Mesodermal cell (in vitro differentiated cells): ENCODE measurements at regions not wholly inside any gene's neighbourhood (a gene's known extent, or its start where the extent isn't known, plus 50 kb on each side); places are given as distances from the start of the nearest gene placed in this dataset.
"Not testable (repeated sequence)": the region's sequence is repeated elsewhere in the genome, so short reads cannot be mapped to it uniquely, and the experiment has no call there.

Experiments used
- H3K27ac ChIP-seq: 2 replicates; pipeline ENCODE4 v1.7.0; 2013; ENCODE audit warnings: mild to moderate bottlenecking, low read depth, low read length, moderate library complexity; ENCODE audit not compliant: severe bottlenecking
- H3K36me3 ChIP-seq: 2 replicates; pipeline ENCODE4 v1.7.1; 2013; ENCODE audit warnings: mild to moderate bottlenecking, low read length, moderate library complexity; ENCODE audit not compliant: control insufficient read depth, insufficient read depth
- H3K4me1 ChIP-seq: one replicate; pipeline ENCODE4 v1.7.1; 2013; ENCODE audit warnings: mild to moderate bottlenecking, low read length; ENCODE audit not compliant: insufficient read depth, control insufficient read depth, poor library complexity, severe bottlenecking
- H3K4me3 ChIP-seq: 2 replicates; pipeline ENCODE4 v1.7.0; 2013; ENCODE audit warnings: low read length, control low read depth, mild to moderate bottlenecking; ENCODE audit not compliant: insufficient read depth, poor library complexity, severe bottlenecking; ENCODE audit errors: extremely low read depth
- H3K9me3 ChIP-seq: 2 replicates; pipeline ENCODE4 v1.7.1; 2013; ENCODE audit warnings: mild to moderate bottlenecking, low read length, moderate library complexity; ENCODE audit not compliant: control insufficient read depth
- WGBS, 2 experiments: methylation state at CpG; one replicate each; pipeline ENCODE4 v1.1.5; 2013; ENCODE audit warnings: missing lambda C conversion rate in 2 of 2; ENCODE audit not compliant: insufficient coverage in 2 of 2; 5-methylcytosine and 5-hydroxymethylcytosine counted together

DNA sequence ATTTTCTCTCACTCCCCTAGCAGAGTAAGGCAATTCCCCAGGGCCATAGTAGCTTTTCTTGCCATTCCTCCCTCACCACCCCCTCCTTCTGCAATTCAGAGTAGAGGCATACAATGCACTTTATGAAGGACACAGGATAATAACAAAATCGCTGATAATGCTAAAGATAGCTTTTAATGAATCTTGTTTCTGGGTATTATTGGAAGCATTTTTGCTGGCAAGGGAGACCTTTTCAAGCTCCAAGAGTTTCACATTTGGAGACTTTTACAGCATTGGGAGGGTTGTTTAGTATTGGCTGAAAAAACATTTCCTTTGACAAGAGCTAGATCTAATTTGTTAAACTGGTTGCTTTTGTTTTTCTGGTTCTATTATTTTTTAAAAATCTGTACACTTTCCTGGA is 573.0 kb upstream of the C16orf82 start:
- Histone ChIP-seq H3K4me1 (no peaks in the 10 kb centered on the region), H3K36me3 (no peaks in the 10 kb centered on the region), H3K9me3 (no peaks in the 10 kb centered on the region), H3K4me3 (no peak overlapping the region), H3K27ac (no peak overlapping the region)
- 57% methylated on average over 1 of the region's 1 CpG; no CpG with 5 or more reads in 1 of the 2 experiments for WGBS, 2 experiments

DNA sequence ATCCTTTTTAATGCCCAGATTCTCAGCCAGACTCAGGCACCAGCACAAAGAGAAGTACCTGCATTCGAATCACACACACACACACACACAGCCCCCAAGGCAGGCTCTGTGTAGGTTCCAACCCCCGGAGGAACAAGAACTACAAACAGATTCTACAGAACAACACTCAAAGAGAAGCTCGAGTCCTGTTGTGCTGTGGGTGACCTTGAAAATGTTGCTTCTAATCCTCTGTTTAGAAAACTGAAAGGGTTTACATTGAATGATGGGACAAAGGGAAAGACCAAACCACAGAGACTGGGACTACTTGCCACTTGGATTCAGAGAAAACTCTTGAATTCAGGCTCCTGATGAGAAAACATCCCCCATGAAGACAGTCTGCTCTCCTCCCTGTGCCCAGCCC is 568.8 kb upstream of the C16orf82 start:
- Histone ChIP-seq H3K36me3 (no peaks in the 10 kb centered on the region), H3K9me3 (no peaks in the 10 kb centered on the region)
- 82% methylated on average over 2 of the region's 3 CpGs; no CpG with 5 or more reads in 1 of the 2 experiments for WGBS, 2 experiments

DNA sequence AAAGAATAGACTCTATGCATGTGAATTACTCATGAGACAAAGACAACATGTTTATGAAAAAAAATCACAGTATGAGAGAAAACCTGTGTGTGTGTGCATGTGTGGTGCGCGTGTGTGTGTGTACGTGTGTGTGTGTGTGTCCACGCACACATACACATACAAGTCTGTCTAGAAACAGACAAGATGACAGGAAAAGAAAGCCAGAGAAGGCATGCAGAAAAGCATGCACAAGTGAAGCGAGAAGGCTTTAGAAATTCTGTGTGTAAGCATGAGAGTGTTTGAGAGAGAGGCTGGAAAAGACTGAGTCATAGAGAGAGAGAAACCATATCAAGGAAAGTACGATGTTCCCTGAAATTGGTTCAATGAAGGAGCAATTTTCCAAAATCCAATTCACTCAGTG is 566.4 kb upstream of the C16orf82 start:
- Histone ChIP-seq H3K36me3 (no peaks in the 10 kb centered on the region), H3K4me3 (no peak overlapping the region), H3K27ac (no peak overlapping the region), H3K4me1 (no peaks in the 10 kb centered on the region), H3K9me3 (no peaks in the 10 kb centered on the region)
- 60 to 88% methylated on average over 1 to 3 of the region's 6 CpGs for WGBS, 2 experiments

More for the DNA sequence above, 568.8 kb upstream of the C16orf82 start:
- Histone ChIP-seq H3K4me3 (no peak overlapping the region), H3K4me1 (no peaks in the 10 kb centered on the region), H3K27ac (no peak overlapping the region)

DNA sequence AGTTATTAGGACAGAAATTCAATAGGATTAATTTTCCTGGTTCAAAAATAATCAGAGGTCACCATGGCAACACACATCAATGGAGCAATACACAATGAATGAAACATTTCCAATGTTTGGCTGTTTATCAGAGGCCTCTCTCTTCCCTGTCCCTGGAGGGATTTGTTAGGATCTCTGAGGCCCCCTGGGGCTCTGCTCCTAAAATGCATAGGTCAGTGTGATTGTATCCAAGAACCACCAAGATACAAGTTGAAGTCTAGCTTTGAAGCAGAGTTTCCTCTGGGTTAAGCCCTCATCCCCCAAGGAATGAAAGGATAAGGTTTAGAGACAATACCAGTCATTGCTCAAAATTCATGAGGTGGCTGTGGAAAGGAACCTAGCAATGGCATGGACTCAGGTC is 561.2 kb upstream of the C16orf82 start:
- no peak overlapping the region for H3K27ac ChIP-seq
- no peaks in the 10 kb centered on the region for H3K36me3 ChIP-seq
- H3K9me3 ChIP-seq, result no peaks in the 10 kb centered on the region
- no peaks in the 10 kb centered on the region for H3K4me1 ChIP-seq
- H3K4me3 ChIP-seq, result no peak overlapping the region

DNA sequence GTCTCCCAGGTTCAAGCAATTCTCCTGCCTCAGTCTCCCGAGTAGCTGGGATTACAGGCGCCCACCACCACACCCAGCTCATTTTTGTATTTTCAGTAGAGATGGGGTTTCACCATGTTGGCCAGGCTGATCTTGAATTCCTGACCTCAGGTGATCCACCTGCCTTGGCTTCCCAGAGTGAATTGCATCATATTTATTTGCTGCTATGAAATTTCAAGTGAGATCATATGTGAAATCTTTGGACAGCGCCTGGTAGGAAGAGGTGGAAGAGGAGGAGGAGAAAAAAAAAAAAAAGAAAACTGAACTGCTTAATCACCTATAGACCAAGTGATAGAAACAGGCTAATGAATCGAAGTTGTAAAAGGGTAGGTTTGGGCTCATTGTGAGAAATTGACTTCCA is 557.8 kb upstream of the C16orf82 start:
- not testable (repeated sequence) for H3K4me1 ChIP-seq, H3K27ac ChIP-seq, H3K36me3 ChIP-seq, H3K4me3 ChIP-seq, H3K9me3 ChIP-seq
- WGBS, 2 experiments, result 100% methylated on average over 1 to 2 of the region's 4 CpGs

DNA sequence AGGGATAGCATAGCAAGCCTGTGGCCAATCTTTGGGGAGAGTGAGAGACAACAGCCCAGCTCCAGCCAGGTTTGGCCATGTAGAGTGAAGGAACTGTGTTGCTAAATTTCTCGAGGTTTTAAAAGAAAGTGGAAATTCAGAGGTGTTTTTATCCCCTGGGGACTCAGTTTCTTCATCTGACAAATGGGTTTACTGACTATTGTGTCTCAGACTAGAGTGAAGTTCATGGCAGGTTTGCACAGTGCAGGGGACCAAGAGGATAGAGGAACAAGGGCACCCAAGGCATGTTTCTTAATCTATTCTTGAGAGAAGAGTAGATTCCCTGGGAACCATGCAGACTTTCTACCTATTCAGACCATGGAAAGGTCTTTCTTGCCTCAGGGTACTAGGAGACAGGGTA is 555.8 kb upstream of the C16orf82 start:
- no peak overlapping the region for H3K4me3 ChIP-seq
- H3K4me1 ChIP-seq, result no peaks in the 10 kb centered on the region
- no peak overlapping the region for H3K27ac ChIP-seq
- H3K36me3 ChIP-seq, result no peaks in the 10 kb centered on the region
- 70 to 92% methylated on average over 1 of the region's 1 CpG for WGBS, 2 experiments
- H3K9me3 ChIP-seq, result no peaks in the 10 kb centered on the region

DNA sequence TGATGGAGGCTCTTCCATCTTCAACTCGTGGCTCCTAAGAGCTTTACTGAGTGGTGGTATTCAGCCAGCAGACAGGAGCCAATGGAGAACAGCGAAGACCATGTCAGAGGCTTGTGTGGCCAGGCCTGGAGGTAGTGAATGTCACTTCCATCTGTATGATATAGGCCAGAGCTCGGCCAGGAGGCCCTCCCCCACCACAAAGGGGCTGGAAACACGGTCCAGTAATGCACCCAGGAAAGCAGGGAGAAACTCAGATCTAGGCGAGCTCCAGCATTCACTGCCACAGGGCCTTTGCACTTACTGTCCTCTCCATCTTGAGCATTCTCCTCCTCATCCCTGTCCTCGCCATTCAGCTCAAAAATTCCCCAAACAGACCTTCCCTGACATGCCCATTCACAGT is 555.3 kb upstream of the C16orf82 start:
- WGBS, 2 experiments, result 54 to 77% methylated on average over 5 to 6 of the region's 6 CpGs
- Histone ChIP-seq H3K4me1 (no peaks in the 10 kb centered on the region), H3K36me3 (no peaks in the 10 kb centered on the region), H3K27ac (no peak overlapping the region), H3K4me3 (no peak overlapping the region), H3K9me3 (no peaks in the 10 kb centered on the region)

DNA sequence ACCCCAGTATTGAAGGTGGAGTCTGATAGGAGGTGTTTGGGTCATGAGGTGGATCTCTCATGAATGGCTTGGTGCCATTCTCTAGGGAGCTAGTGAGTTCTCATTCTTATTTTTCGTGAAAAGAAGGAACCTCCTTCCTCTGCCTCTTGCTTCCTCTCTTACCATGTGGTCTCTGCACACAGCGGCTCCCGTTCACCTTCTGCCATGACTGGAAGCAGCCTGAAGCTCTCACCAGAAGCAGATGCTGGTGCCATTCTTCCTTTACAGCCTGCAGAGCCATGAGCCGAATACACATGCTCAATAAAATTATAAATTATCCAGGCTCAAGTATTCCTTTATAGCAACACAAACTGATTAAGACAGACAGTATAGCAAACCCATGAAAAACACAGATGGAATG is 545.1 kb upstream of the C16orf82 start:
- H3K27ac ChIP-seq, result no peak overlapping the region
- no peaks in the 10 kb centered on the region for H3K9me3 ChIP-seq
- no peaks in the 10 kb centered on the region for H3K36me3 ChIP-seq
- 86 to 100% methylated on average over 2 to 3 of the region's 4 CpGs for WGBS, 2 experiments
- no peaks in the 10 kb centered on the region for H3K4me1 ChIP-seq
- no peak overlapping the region for H3K4me3 ChIP-seq

DNA sequence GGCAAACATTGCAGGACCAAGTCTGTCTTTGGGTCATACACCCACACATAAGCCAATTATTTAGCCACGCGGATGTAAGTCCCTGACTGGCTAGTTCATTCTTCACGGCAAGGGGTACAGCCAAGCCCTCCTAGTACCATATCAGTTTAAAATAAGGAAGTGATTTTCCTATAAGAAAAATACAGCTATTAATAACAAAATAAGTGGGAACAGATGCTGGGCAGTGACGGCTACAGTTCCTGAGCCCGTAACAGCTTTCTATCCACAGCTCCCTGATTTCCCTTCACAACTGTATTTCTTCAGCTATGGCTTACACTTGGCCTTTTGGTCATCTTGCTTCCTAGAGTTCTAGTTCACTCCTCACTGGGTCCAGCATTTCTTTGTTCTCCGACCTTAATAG is 542.4 kb upstream of the C16orf82 start:
- no peak overlapping the region for H3K4me3 ChIP-seq
- 87% methylated on average over 3 of the region's 6 CpGs; no CpG with 5 or more reads in 1 of the 2 experiments for WGBS, 2 experiments
- no peaks in the 10 kb centered on the region for H3K4me1 ChIP-seq
- H3K27ac ChIP-seq, result no peak overlapping the region
- H3K36me3 ChIP-seq, result no peaks in the 10 kb centered on the region
- no peaks in the 10 kb centered on the region for H3K9me3 ChIP-seq

DNA sequence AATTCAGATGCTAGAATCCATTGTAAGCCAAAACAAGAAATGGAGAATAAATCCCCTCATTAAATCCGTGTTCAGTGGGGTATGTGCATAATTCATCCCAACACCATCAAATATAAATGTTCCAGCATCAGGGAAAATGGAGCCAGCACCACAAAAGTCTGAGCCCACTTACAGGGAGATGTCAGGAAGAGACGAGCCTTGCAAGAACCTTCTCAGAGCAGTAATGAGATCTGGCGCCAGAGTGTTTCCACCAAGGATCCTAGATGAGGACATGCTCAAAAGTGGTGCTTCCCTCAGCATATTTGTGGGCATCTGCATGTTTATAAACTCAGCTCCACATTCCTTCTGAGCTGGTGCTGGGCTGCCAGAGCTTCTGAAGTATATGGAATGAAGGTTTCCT is 541.9 kb upstream of the C16orf82 start:
- no peaks in the 10 kb centered on the region for H3K9me3 ChIP-seq
- no peaks in the 10 kb centered on the region for H3K36me3 ChIP-seq
- H3K4me1 ChIP-seq, result no peaks in the 10 kb centered on the region
- no peak overlapping the region for H3K27ac ChIP-seq
- WGBS, 2 experiments, result 95 to 100% methylated on average over 2 to 3 of the region's 3 CpGs
- no peak overlapping the region for H3K4me3 ChIP-seq

DNA sequence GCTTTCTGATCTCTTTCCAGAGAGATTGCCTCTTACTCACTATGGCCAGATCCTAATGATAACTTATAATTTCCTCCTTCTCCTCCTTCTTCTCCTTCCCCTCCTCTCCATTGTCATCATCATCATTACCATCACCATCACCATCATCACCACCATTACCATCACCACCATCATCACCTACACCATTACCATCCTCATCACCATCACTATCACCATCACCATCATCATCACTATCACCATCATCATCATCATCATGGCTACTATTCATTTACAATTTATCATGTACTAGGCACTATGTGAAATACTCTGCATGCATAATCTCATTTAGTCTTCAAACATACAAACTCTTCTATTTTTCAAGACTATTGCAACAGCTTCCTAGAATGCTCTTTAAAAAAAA is 540.9 kb upstream of the C16orf82 start:
- no peaks in the 10 kb centered on the region for H3K36me3 ChIP-seq
- no peak overlapping the region for H3K4me3 ChIP-seq
- no peaks in the 10 kb centered on the region for H3K4me1 ChIP-seq
- no peak overlapping the region for H3K27ac ChIP-seq
- H3K9me3 ChIP-seq, result no peaks in the 10 kb centered on the region

DNA sequence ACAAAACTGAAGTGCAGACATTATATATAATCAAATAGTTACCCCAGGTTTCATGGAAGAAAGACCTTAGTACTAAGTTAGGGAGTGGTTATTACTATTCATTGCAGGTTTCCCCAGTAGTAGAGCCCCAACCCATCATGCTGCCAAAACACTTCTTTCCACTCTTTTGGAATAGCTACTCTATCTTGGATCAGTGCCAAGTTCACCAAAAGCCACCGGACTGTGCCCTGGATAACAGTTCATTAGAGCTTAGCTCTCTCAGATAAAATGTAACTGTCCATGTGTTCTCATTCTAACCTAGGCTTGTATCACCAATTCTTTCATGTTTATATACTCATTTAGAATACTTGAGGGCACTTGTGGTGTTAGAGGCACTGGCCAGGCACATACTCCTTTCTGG is 540.1 kb upstream of the C16orf82 start:
- H3K9me3 ChIP-seq, result no peaks in the 10 kb centered on the region
- H3K4me1 ChIP-seq, result no peaks in the 10 kb centered on the region
- H3K4me3 ChIP-seq, result no peak overlapping the region
- H3K27ac ChIP-seq, result no peak overlapping the region
- 100% methylated on average over 1 of the region's 1 CpG for WGBS, 2 experiments
- H3K36me3 ChIP-seq, result no peaks in the 10 kb centered on the region
